ENCODE measurements at regions not wholly inside any gene's neighbourhood (a gene's known extent, or its start where the extent isn't known, plus 50 kb on each side); places are given as distances from the start of the nearest gene placed in this dataset.
"Not testable (repeated sequence)": the region's sequence is repeated elsewhere in the genome, so short reads cannot be mapped to it uniquely, and the experiment has no call there.

DNA sequence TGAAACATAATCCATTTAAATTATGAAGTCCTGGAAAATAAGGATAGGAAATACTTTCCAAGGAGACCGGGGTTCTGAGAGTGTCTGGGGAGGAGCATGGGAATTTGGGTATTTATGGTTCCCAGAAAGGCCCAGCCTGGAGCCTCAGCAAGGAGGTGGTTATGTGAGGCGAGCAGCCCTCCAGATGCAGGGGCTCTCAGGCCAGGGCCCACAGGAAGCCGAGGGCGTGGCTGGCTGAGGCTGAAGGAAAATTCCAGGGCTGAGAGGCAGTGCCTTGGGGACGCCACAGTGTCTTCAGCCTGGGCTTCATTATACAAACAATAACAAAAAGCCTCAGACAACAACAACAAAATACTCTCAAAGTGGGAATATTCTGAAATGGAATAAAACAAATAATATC is 86.9 kb upstream of the SERPINE2 start:
- Mint-ChIP-seq H3K9me3 (peaks cover 4% of the 10 kb centered on the region), H3K4me3 (no peak overlapping the region), H3K4me1 (ENCODE audit: low read depth) (no peaks in the 10 kb centered on the region), H3K27me3 (ENCODE audit: low read depth) (peaks cover 2% of the 10 kb centered on the region), H3K36me3 (ENCODE audit: insufficient read depth) (no peaks in the 10 kb centered on the region)
- DNase-seq (no peak), ATAC-seq (no peak)

GRCh38 chr2:224122542-224122941 is 83.5 kb upstream of the SERPINE2 start:
- no peaks in the 10 kb centered on the region for H3K4me1 Mint-ChIP-seq (ENCODE audit: low read depth)
- H3K36me3 Mint-ChIP-seq (ENCODE audit: insufficient read depth), result no peaks in the 10 kb centered on the region
- H3K9me3 Mint-ChIP-seq, result peaks cover 20% of the 10 kb centered on the region
- H3K27me3 Mint-ChIP-seq (ENCODE audit: low read depth), result no peaks in the 10 kb centered on the region
- no peak for DNase-seq
- ATAC-seq, result no peak
- no peak overlapping the region for H3K4me3 Mint-ChIP-seq

DNA sequence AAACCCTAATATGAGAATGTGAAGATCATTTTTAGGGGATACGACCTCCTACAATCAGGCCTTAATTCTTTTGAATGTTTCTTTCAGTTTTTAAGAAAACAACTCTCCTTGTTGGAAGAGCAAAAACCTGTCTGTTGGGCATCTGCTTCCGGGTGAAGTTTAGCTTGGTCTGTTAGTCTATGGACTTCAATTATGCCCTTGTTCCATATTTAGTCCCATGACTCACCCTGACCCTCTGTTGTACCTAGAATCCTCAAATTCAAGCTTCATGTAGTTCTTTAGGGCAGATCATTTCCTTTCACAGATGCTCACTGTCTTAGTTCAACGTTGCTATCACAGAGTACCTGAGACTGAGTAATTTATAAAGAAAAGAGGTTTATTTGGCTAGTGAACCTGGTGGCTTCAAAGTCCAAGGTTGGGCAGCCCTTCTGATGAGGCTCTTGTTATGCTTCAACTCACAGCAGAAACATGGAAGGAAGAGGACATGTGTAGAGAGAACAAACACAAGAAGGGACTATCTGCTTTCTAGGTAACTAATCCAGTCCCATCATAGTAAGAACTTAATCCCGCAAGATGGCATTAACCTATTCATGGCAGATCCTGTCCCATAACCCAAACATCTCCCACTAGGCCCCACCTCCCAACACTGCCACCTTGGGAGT is 82.5 kb upstream of the SERPINE2 start:
- Mint-ChIP-seq H3K27me3 (ENCODE audit: low read depth) (peaks cover 3% of the 10 kb centered on the region), H3K4me3 (no peak overlapping the region), H3K4me1 (ENCODE audit: low read depth) (no peaks in the 10 kb centered on the region), H3K36me3 (ENCODE audit: insufficient read depth) (no peaks in the 10 kb centered on the region), H3K9me3 (peaks cover 30% of the 10 kb centered on the region)
- ATAC-seq, result no peak
- no peak for DNase-seq

GRCh38 chr2:224120986-224121385 is 81.9 kb upstream of the SERPINE2 start:
- Mint-ChIP-seq H3K9me3 (peaks cover 32% of the 10 kb centered on the region), H3K4me1 (ENCODE audit: low read depth) (no peaks in the 10 kb centered on the region), H3K4me3 (no peak overlapping the region), H3K36me3 (ENCODE audit: insufficient read depth) (no peaks in the 10 kb centered on the region), H3K27me3 (ENCODE audit: low read depth) (peaks cover 6% of the 10 kb centered on the region)
- no peak for DNase-seq
- ATAC-seq, result no peak

DNA sequence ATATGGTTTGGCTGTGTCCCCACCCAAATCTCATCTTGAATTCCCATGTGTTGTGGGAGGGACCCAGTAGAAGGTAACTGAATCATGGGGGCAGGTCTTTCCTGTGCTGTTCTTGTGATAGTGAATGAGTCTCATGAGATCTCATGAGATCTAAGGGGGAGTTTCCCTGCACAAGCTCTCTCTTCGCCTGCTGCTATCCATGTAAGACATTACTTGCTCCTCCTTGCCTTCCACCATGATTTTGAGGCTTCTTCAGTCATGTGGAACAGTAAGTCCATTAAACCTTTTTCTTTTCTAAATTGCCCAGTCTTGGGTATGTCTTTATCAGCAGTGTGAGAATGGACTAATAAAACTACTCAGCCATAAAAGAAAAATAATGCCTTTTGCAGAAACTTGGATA is 80.8 kb upstream of the SERPINE2 start:
- not testable (repeated sequence) for ATAC-seq; H3K36me3 Mint-ChIP-seq (ENCODE audit: insufficient read depth); H3K4me3 Mint-ChIP-seq; DNase-seq; H3K4me1 Mint-ChIP-seq (ENCODE audit: low read depth)
- H3K27me3 Mint-ChIP-seq (ENCODE audit: low read depth), result peaks cover 12% of the 10 kb centered on the region
- peaks cover 34% of the 10 kb centered on the region for H3K9me3 Mint-ChIP-seq

- Mint-ChIP-seq H3K27me3 (ENCODE audit: low read depth) (peaks cover 25% of the 10 kb centered on the region), H3K9me3 (peaks cover 36% of the 10 kb centered on the region), H3K36me3 (ENCODE audit: insufficient read depth) (no peaks in the 10 kb centered on the region), H3K4me3 (no peak overlapping the region), H3K4me1 (ENCODE audit: low read depth) (no peaks in the 10 kb centered on the region)
- DNase-seq (no peak), ATAC-seq (no peak)
Measured at GRCh38 chr2:224114428-224114827, 75.3 kb upstream of the SERPINE2 start.

- not testable (repeated sequence) for ATAC-seq; DNase-seq; H3K4me3 Mint-ChIP-seq; H3K4me1 Mint-ChIP-seq (ENCODE audit: low read depth); H3K36me3 Mint-ChIP-seq (ENCODE audit: insufficient read depth)
- peaks cover 25% of the 10 kb centered on the region for H3K27me3 Mint-ChIP-seq (ENCODE audit: low read depth)
- H3K9me3 Mint-ChIP-seq, result peaks cover 33% of the 10 kb centered on the region
Measured at GRCh38 chr2:224113930-224114329, 74.8 kb upstream of the SERPINE2 start.

GRCh38 chr2:224111576-224111975 is 72.5 kb upstream of the SERPINE2 start:
- H3K4me1 Mint-ChIP-seq (ENCODE audit: low read depth), result no peaks in the 10 kb centered on the region
- no peak for ATAC-seq

DNA sequence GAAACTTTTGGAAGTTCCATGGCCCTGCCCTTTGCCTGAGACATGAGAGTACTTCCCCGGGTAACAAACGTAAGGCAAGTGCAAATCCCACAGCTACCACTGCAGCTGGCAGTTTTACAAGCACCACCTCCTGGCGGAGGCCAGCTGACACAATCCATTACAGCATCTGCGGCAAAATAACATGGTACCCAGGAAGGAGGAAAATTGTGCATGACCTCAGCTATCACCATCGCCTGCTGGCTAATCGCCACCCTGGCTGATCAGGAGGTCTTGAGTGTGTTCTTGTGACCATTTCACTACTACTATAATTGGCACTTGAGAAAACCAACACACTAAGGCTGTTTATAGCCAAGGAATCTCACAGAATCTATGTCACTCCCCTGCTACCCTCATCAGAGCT is 71.7 kb upstream of the SERPINE2 start:
- Mint-ChIP-seq H3K9me3 (peaks cover 12% of the 10 kb centered on the region), H3K27me3 (ENCODE audit: low read depth) (peaks cover 25% of the 10 kb centered on the region), H3K36me3 (ENCODE audit: insufficient read depth) (no peaks in the 10 kb centered on the region), H3K4me1 (ENCODE audit: low read depth) (no peaks in the 10 kb centered on the region), H3K4me3 (no peak overlapping the region)
- no peak for ATAC-seq
- no peak for DNase-seq

More at GRCh38 chr2:224111576-224111975, 72.5 kb upstream of the SERPINE2 start:
- peaks cover 28% of the 10 kb centered on the region for H3K27me3 Mint-ChIP-seq (ENCODE audit: low read depth)
- H3K9me3 Mint-ChIP-seq, result peaks cover 16% of the 10 kb centered on the region
- no peak overlapping the region for H3K4me3 Mint-ChIP-seq
- no peak for DNase-seq
- H3K36me3 Mint-ChIP-seq (ENCODE audit: insufficient read depth), result no peaks in the 10 kb centered on the region

DNA sequence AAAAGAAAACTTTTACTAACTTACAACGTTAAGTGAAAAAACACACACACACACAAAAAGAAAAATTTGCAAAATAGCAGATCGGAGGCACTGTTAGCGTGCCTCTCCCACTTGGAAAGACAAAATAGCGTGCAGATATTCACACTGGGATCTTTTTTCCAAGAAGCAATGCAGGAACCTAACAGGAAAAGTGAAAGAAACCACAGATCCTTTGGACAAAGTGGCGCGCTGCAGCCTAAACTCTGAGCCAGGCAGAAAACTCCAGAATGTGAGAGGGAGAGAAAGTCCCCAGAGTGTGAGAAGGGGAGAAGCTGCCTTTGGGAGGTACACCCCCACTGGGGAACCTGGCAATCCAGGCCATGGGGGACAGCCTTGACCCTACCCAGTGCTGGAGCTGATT is 70.7 kb upstream of the SERPINE2 start:
- no peak for ATAC-seq
- H3K9me3 Mint-ChIP-seq, result peaks cover 12% of the 10 kb centered on the region
- no peak for DNase-seq
- no peaks in the 10 kb centered on the region for H3K36me3 Mint-ChIP-seq (ENCODE audit: insufficient read depth)
- H3K4me3 Mint-ChIP-seq, result no peak overlapping the region
- H3K27me3 Mint-ChIP-seq (ENCODE audit: low read depth), result peaks cover 19% of the 10 kb centered on the region
- no peaks in the 10 kb centered on the region for H3K4me1 Mint-ChIP-seq (ENCODE audit: low read depth)

GRCh38 chr2:224106794-224107193 is 67.7 kb upstream of the SERPINE2 start:
- DNase-seq, result no peak
- no peak for ATAC-seq
- H3K4me1 Mint-ChIP-seq (ENCODE audit: low read depth), result no peaks in the 10 kb centered on the region
- peaks cover 13% of the 10 kb centered on the region for H3K27me3 Mint-ChIP-seq (ENCODE audit: low read depth)
- H3K9me3 Mint-ChIP-seq, result no peaks in the 10 kb centered on the region
- H3K36me3 Mint-ChIP-seq (ENCODE audit: insufficient read depth), result no peaks in the 10 kb centered on the region
- H3K4me3 Mint-ChIP-seq, result no peak overlapping the region

DNA sequence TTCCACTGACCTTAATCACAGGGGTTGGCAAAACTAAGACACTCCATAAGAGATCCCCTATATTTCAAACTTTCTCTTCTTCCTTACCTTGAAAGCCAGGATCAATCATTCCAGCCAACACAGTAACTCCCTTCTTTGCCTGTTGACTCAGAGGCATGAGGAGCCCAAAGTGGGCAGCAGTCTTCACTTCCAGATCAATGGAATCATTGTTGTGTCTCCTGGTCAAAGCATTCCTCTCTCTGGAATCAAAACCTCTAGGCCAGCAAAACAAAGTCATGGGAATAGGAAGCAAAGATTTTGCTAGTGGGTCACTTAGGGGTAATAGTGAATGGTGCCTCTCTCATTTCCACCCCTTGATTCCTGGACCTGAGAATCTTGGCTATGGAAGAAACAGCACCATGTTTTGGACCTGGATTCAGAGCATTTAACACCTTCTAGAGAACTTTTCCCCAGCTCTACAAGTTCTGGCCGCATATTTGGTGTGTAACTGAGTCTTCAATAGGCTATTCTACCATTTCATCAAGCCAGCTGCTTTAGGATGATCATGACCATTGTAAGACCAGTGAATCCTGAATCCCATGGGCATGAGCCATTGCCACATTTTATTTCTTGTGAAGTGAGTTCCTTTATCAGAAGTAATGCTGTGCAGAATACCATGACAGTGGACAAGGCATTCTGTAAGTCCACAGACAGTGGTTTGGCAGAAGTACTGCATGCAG is 65.7 kb upstream of the SERPINE2 start:
- no peaks in the 10 kb centered on the region for H3K9me3 Mint-ChIP-seq
- ATAC-seq, result no peak
- peaks cover 15% of the 10 kb centered on the region for H3K27me3 Mint-ChIP-seq (ENCODE audit: low read depth)
- no peaks in the 10 kb centered on the region for H3K36me3 Mint-ChIP-seq (ENCODE audit: insufficient read depth)
- no peak overlapping the region for H3K4me3 Mint-ChIP-seq
- DNase-seq, result no peak
- no peaks in the 10 kb centered on the region for H3K4me1 Mint-ChIP-seq (ENCODE audit: low read depth)

DNA sequence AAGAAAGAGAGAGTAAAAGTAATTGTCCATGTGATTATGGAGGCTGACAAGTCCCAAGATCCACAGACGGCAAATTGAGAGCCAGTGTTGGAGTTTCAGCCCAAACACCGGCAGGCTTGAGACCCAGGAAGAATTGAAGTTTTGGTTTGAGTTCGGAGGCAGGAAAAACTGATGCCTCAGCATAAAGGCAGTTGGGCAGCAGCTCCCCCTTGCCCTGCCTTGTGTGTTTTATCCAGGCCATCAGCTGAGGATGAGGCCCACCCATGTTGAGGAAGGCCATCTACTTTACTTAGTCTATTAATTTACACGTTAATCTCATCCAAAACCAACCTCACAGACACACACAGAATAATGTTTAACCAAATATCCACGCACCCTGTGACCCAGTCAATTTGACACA is 64.6 kb upstream of the SERPINE2 start:
- no peak for ATAC-seq
- DNase-seq, result no peak
- no peaks in the 10 kb centered on the region for H3K36me3 Mint-ChIP-seq (ENCODE audit: insufficient read depth)
- peaks cover 11% of the 10 kb centered on the region for H3K27me3 Mint-ChIP-seq (ENCODE audit: low read depth)
- no peak overlapping the region for H3K4me3 Mint-ChIP-seq
- H3K9me3 Mint-ChIP-seq, result no peaks in the 10 kb centered on the region
- H3K4me1 Mint-ChIP-seq (ENCODE audit: low read depth), result no peaks in the 10 kb centered on the region

GRCh38 chr2:224102991-224103390 is 63.9 kb upstream of the SERPINE2 start:
- Mint-ChIP-seq H3K27me3 (ENCODE audit: low read depth) (peaks cover 5% of the 10 kb centered on the region), H3K36me3 (ENCODE audit: insufficient read depth) (no peaks in the 10 kb centered on the region), H3K4me1 (ENCODE audit: low read depth) (no peaks in the 10 kb centered on the region), H3K4me3 (no peak overlapping the region), H3K9me3 (no peaks in the 10 kb centered on the region)
- ATAC-seq (no peak), DNase-seq (no peak)
